ENCODE measurements at regions not wholly inside any gene's neighbourhood (a gene's known extent, or its start where the extent isn't known, plus 50 kb on each side); places are given as distances from the start of the nearest gene placed in this dataset.

- no peak for DNase-seq
These were observed 326.8 kb downstream of the ALG10 start for GRCh38 chr12:34348836-34349672.

- DNase-seq = no peak
These were observed 327.3 kb downstream of the ALG10 start for GRCh38 chr12:34349673-34349961.

GRCh38 chr12:34350092-34351041, 328.1 kb downstream of the ALG10 start:
- DNase-seq = no peak

- no peak for DNase-seq
These were observed 329.8 kb downstream of the ALG10 start for GRCh38 chr12:34352098-34352497.

- no peak for DNase-seq
These were observed 332.2 kb downstream of the ALG10 start for GRCh38 chr12:34354239-34355200.

GRCh38 chr12:34356233-34356987, 334.1 kb downstream of the ALG10 start:
- no peak for DNase-seq

- no peak for DNase-seq
These were observed 335.5 kb downstream of the ALG10 start for GRCh38 chr12:34357791-34358190.

- no peak for DNase-seq
These were observed 335.9 kb downstream of the ALG10 start for GRCh38 chr12:34358198-34358597.

- DNase-seq = no peak
These were observed 339.5 kb downstream of the ALG10 start for GRCh38 chr12:34361721-34362316.

- no peak for DNase-seq
These were observed 340.9 kb downstream of the ALG10 start for GRCh38 chr12:34363050-34363673.

GRCh38 chr12:34368079-34368478, 345.8 kb downstream of the ALG10 start:
- no peak for DNase-seq

- DNase-seq = no peak
These were observed 348.8 kb downstream of the ALG10 start for GRCh38 chr12:34371050-34371449.

GRCh38 chr12:34372003-34372402, 349.7 kb downstream of the ALG10 start:
- DNase-seq = no peak

GRCh38 chr12:34373926-34374325, 351.6 kb downstream of the ALG10 start:
- DNase-seq = no peak

- DNase-seq = no peak
These were observed 354.0 kb downstream of the ALG10 start for GRCh38 chr12:34376133-34376799.

- no peak for DNase-seq
These were observed 355.1 kb downstream of the ALG10 start for GRCh38 chr12:34377243-34378035.

- no peak for DNase-seq
These were observed 356.8 kb downstream of the ALG10 start for GRCh38 chr12:34379142-34379541.

- DNase-seq = no peak
These were observed 362.4 kb downstream of the ALG10 start for GRCh38 chr12:34384693-34385092.

- DNase-seq = no peak
These were observed 363.7 kb downstream of the ALG10 start for GRCh38 chr12:34386016-34386415.

All from DMS 273 treated with DMSO at 0.1 percent for 48 hours (cell line).